SK-N-SH treated with all-trans-retinoic acid at 6 μM for 48 hours (cell line): ENCODE measurements at regions not wholly inside any gene's neighbourhood (a gene's known extent, or its start where the extent isn't known, plus 50 kb on each side); places are given as distances from the start of the nearest gene placed in this dataset.

Experiments used
- ATAC-seq: fragments of 200-7000 bp; cut with Tn5 transposase; 3 replicates; pipeline ENCODE4 v1.9.1; 2020; ENCODE audit warnings: mild to moderate bottlenecking, moderate library complexity
- ARNTL ChIP-seq: fragments of 450-650 bp; formaldehyde crosslinking; IDR thresholded peaks from 2 replicates; pipeline ENCODE4 v1.5.0; 2020; ENCODE audit warnings: low read depth, mild to moderate bottlenecking, moderate library complexity, borderline replicate concordance
- CSDC2 ChIP-seq: fragments of 250-450 bp; sonication (Bioruptor Pico); IDR thresholded peaks from 2 replicates; pipeline ENCODE4 v1.5.0; 2020; ENCODE audit warnings: mild to moderate bottlenecking, moderate library complexity
- CSRNP3 ChIP-seq: fragments of 250-450 bp; sonication (Bioruptor Pico); IDR thresholded peaks from 2 replicates; pipeline ENCODE4 v1.5.1; 2021; ENCODE audit warnings: mild to moderate bottlenecking, moderate library complexity
- ESRRG ChIP-seq: fragments of 250-450 bp; sonication (Bioruptor Pico); IDR thresholded peaks from 2 replicates; pipeline ENCODE4 v1.6.1; 2021; ENCODE audit warnings: mild to moderate bottlenecking
- GLIS3 ChIP-seq: fragments of 250-450 bp; sonication (Bioruptor Pico); IDR thresholded peaks from 2 replicates; pipeline ENCODE4 v1.5.0; 2020; ENCODE audit warnings: mild to moderate bottlenecking, moderate library complexity
- ISL1 ChIP-seq: fragments of 250-450 bp; sonication (Bioruptor Pico); IDR thresholded peaks from 2 replicates; pipeline ENCODE4 v2.1.2; 2022; ENCODE audit warnings: mild to moderate bottlenecking, moderate library complexity
- PPARA ChIP-seq: fragments of 250-450 bp; sonication (Bioruptor Pico); IDR thresholded peaks from 2 replicates; pipeline ENCODE4 v1.5.0; 2020; ENCODE audit warnings: mild to moderate bottlenecking, borderline replicate concordance
- RARB ChIP-seq: fragments of 250-450 bp; sonication (Bioruptor Pico); IDR thresholded peaks from 2 replicates; pipeline ENCODE4 v1.8.0; 2021; ENCODE audit warnings: mild to moderate bottlenecking, moderate library complexity
- TCF4 ChIP-seq: fragments of 250-450 bp; sonication (Bioruptor Pico); IDR thresholded peaks from 2 replicates; pipeline ENCODE4 v1.8.0; 2021; ENCODE audit warnings: mild to moderate bottlenecking, moderate library complexity, borderline replicate concordance
- ZFP3 ChIP-seq: fragments of 250-450 bp; sonication (Bioruptor Pico); IDR thresholded peaks from 2 replicates; pipeline ENCODE4 v1.5.0; 2020; ENCODE audit warnings: mild to moderate bottlenecking, moderate library complexity
- ZNF565 ChIP-seq: fragments of 450-650 bp; formaldehyde crosslinking; conservative IDR thresholded peaks from 2 replicates; pipeline ENCODE4 v1.5.0; 2020; ENCODE audit warnings: low read depth, mild to moderate bottlenecking, moderate library complexity
- ZNF70 ChIP-seq: fragments of 450-650 bp; formaldehyde crosslinking; IDR thresholded peaks from 2 replicates; pipeline ENCODE4 v1.5.0; 2020; ENCODE audit warnings: mild to moderate bottlenecking, moderate library complexity
- ZNF8 ChIP-seq: fragments of 450-650 bp; formaldehyde crosslinking; IDR thresholded peaks from 2 replicates; pipeline ENCODE4 v1.5.0; 2020; ENCODE audit warnings: mild to moderate bottlenecking, moderate library complexity
- TF ChIP-seq, protein P1 (sequence below): fragments of 250-450 bp; sonication (Bioruptor Pico); IDR thresholded peaks from 2 replicates; pipeline ENCODE4 v1.8.0; 2021; ENCODE audit warnings: low read depth, mild to moderate bottlenecking, moderate library complexity, borderline replicate concordance
- TF ChIP-seq, protein P2 (sequence below): fragments of 250-450 bp; sonication (Bioruptor Pico); IDR thresholded peaks from 2 replicates; pipeline ENCODE4 v1.5.1; 2020; ENCODE audit warnings: low read depth, mild to moderate bottlenecking, moderate library complexity
- TF ChIP-seq, protein P3 (sequence below): fragments of 250-450 bp; sonication (Bioruptor Pico); IDR thresholded peaks from 2 replicates; pipeline ENCODE4 v1.5.0; 2020; ENCODE audit warnings: mild to moderate bottlenecking, moderate library complexity
- TF ChIP-seq, protein P4 (sequence below): fragments of 250-450 bp; sonication (Bioruptor Pico); IDR thresholded peaks from 2 replicates; pipeline ENCODE4 v1.8.0; 2020; ENCODE audit warnings: mild to moderate bottlenecking, moderate library complexity, borderline replicate concordance

DNA sequence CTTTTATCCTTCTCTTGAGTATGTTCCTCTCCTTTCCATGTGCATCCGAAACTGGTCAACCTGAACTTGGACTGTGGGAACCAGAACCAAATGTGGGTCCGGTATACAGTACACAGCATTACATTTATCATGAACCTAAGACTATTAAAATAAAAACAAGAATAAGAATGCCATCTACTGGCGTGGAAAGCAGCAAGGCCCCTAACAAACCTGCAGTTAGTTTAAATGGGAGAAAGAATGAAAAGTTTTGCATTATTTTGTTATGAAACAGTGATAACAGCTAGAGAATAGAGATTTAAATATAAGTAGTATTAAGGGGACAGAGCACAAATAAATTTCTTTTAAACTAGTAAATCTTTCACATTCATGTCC, 159.5 kb downstream of the RBM26 start:
- no peak for ATAC-seq

GRCh38 chr13:79245937-79246577, 160.0 kb downstream of the RBM26 start:
- TF ChIP-seq ESRRG (CRISPR knock-in tag): no peak
- no peak for TF ChIP-seq PPARA (CRISPR knock-in tag)
- TF ChIP-seq, protein P1, sequence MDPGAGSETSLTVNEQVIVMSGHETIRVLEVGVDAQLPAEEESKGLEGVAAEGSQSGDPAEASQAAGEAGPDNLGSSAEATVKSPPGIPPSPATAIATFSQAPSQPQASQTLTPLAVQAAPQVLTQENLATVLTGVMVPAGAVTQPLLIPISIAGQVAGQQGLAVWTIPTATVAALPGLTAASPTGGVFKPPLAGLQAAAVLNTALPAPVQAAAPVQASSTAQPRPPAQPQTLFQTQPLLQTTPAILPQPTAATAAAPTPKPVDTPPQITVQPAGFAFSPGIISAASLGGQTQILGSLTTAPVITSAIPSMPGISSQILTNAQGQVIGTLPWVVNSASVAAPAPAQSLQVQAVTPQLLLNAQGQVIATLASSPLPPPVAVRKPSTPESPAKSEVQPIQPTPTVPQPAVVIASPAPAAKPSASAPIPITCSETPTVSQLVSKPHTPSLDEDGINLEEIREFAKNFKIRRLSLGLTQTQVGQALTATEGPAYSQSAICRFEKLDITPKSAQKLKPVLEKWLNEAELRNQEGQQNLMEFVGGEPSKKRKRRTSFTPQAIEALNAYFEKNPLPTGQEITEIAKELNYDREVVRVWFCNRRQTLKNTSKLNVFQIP (CRISPR knock-in tag): no peak
- no peak for TF ChIP-seq ZNF8
- TF ChIP-seq TCF4 (CRISPR knock-in tag): no peak
- no peak for TF ChIP-seq ZNF565
- TF ChIP-seq, protein P2, sequence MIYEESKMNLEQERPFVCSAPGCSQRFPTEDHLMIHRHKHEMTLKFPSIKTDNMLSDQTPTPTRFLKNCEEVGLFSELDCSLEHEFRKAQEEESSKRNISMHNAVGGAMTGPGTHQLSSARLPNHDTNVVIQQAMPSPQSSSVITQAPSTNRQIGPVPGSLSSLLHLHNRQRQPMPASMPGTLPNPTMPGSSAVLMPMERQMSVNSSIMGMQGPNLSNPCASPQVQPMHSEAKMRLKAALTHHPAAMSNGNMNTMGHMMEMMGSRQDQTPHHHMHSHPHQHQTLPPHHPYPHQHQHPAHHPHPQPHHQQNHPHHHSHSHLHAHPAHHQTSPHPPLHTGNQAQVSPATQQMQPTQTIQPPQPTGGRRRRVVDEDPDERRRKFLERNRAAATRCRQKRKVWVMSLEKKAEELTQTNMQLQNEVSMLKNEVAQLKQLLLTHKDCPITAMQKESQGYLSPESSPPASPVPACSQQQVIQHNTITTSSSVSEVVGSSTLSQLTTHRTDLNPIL (CRISPR knock-in tag): no peak
- no peak for TF ChIP-seq ZNF70 (CRISPR knock-in tag)
- no peak for TF ChIP-seq RARB (CRISPR knock-in tag)
- no peak for TF ChIP-seq CSRNP3 (CRISPR knock-in tag)
- TF ChIP-seq, all 23 proteins: peak for 0
- no peak for ATAC-seq

More for the DNA sequence above, 159.5 kb downstream of the RBM26 start:
- TF ChIP-seq ZNF8: no peak
- TF ChIP-seq GLIS3 (CRISPR knock-in tag): no peak
- TF ChIP-seq, protein P3, sequence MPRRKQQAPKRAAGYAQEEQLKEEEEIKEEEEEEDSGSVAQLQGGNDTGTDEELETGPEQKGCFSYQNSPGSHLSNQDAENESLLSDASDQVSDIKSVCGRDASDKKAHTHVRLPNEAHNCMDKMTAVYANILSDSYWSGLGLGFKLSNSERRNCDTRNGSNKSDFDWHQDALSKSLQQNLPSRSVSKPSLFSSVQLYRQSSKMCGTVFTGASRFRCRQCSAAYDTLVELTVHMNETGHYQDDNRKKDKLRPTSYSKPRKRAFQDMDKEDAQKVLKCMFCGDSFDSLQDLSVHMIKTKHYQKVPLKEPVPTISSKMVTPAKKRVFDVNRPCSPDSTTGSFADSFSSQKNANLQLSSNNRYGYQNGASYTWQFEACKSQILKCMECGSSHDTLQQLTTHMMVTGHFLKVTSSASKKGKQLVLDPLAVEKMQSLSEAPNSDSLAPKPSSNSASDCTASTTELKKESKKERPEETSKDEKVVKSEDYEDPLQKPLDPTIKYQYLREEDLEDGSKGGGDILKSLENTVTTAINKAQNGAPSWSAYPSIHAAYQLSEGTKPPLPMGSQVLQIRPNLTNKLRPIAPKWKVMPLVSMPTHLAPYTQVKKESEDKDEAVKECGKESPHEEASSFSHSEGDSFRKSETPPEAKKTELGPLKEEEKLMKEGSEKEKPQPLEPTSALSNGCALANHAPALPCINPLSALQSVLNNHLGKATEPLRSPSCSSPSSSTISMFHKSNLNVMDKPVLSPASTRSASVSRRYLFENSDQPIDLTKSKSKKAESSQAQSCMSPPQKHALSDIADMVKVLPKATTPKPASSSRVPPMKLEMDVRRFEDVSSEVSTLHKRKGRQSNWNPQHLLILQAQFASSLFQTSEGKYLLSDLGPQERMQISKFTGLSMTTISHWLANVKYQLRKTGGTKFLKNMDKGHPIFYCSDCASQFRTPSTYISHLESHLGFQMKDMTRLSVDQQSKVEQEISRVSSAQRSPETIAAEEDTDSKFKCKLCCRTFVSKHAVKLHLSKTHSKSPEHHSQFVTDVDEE (CRISPR knock-in tag): no peak
- no peak for TF ChIP-seq CSRNP3 (CRISPR knock-in tag)
- no peak for TF ChIP-seq ZFP3
- TF ChIP-seq CSDC2 (CRISPR knock-in tag): no peak

GRCh38 chr13:79241697-79242096, 164.4 kb downstream of the RBM26 start:
- TF ChIP-seq, protein P4, sequence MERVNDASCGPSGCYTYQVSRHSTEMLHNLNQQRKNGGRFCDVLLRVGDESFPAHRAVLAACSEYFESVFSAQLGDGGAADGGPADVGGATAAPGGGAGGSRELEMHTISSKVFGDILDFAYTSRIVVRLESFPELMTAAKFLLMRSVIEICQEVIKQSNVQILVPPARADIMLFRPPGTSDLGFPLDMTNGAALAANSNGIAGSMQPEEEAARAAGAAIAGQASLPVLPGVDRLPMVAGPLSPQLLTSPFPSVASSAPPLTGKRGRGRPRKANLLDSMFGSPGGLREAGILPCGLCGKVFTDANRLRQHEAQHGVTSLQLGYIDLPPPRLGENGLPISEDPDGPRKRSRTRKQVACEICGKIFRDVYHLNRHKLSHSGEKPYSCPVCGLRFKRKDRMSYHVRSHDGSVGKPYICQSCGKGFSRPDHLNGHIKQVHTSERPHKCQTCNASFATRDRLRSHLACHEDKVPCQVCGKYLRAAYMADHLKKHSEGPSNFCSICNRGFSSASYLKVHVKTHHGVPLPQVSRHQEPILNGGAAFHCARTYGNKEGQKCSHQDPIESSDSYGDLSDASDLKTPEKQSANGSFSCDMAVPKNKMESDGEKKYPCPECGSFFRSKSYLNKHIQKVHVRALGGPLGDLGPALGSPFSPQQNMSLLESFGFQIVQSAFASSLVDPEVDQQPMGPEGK (CRISPR knock-in tag): no peak
- TF ChIP-seq TCF4 (CRISPR knock-in tag) (no peak), ISL1 (CRISPR knock-in tag) (no peak), RARB (CRISPR knock-in tag) (no peak), ARNTL (CRISPR knock-in tag) (no peak), CSRNP3 (CRISPR knock-in tag) (no peak)

More at GRCh38 chr13:79241697-79242096, 164.4 kb downstream of the RBM26 start:
- no peak for ATAC-seq
